GM10266 (cell line): ENCODE measurements at regions not wholly inside any gene's neighbourhood (a gene's known extent, or its start where the extent isn't known, plus 50 kb on each side); places are given as distances from the start of the nearest gene placed in this dataset.

Experiments
- DNase-seq: peaks from one replicate; pipeline ENCODE4 v3.0.0; 2012; ENCODE audit errors: extremely low spot score
- CTCF ChIP-seq: IDR thresholded peaks from 2 replicates; pipeline ENCODE4 v1.5.1; 2012; ENCODE audit warnings: mild to moderate bottlenecking, low read depth; ENCODE audit not compliant: control insufficient read depth, insufficient read depth; ENCODE audit errors: missing control alignments

- DNase-seq = no peak
- TF ChIP-seq CTCF = no peak
These were observed 89.3 kb upstream of the HNF1B start for GRCh38 chr17:37834168-37834567.

GRCh38 chr17:37833237-37833859, 88.5 kb upstream of the HNF1B start:
- TF ChIP-seq CTCF = no peak
- DNase-seq = peak; percentile 54

GRCh38 chr17:37831986-37832385, 87.1 kb upstream of the HNF1B start:
- TF ChIP-seq CTCF = no peak
- no peak for DNase-seq

GRCh38 chr17:37831492-37831891, 86.6 kb upstream of the HNF1B start:
- TF ChIP-seq CTCF = no peak

GRCh38 chr17:37830151-37830993, 85.5 kb upstream of the HNF1B start:
- DNase-seq = peak; percentile 35

More at GRCh38 chr17:37831492-37831891, 86.6 kb upstream of the HNF1B start:
- no peak for DNase-seq

GRCh38 chr17:37829592-37830123, 84.8 kb upstream of the HNF1B start:
- no peak for TF ChIP-seq CTCF
- no peak for DNase-seq

More at GRCh38 chr17:37830151-37830993, 85.5 kb upstream of the HNF1B start:
- no peak for TF ChIP-seq CTCF
